SHP77 (cell line): ENCODE measurements at regions not wholly inside any gene's neighbourhood (a gene's known extent, or its start where the extent isn't known, plus 50 kb on each side); places are given as distances from the start of the nearest gene placed in this dataset.
"Not testable (repeated sequence)": the region's sequence is repeated elsewhere in the genome, so short reads cannot be mapped to it uniquely, and the experiment has no call there.

Source experiments
- DNase-seq, 2 experiments: peaks; one replicate each; lab custom pipeline; 2025; lab: John Stamatoyannopoulos, UW

DNA sequence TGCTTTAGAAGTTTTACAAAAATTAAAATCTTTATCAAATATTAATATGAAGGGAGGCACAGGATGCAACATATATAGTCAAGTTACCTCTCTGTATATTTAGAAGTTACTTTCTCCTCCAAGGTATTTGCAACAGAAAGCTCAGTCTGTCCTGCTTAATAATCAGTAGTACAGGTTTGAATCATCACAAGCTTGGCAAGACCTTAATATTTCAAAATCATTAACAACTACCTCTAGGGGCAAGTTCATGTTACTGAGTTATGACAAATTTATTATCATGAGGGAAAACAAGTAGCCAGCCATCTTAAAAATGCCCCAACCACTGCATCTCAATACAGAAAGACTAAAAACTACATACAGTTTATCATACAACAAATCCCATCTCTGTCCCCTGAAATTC lies 116.0 kb downstream of the PMAIP1 start:
- not testable (repeated sequence) for DNase-seq

DNA sequence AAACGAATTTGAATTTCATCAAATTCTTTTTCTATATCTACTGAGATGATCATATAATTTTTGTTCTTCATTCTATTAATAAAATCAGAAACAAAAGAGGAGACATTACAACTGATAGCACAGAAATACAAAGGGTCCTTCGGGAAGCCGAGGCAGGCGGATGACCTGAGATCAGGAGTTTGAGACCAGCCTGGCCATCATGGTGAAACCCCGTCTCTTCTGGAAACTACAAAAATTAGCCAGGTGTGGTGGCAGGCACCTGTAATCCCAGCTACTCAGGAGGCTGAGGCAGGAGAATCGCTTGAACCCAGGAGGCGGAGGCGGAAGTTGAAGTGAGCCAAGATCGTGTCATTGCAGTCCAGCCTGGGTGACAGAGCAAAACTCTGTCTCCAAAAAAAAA lies 113.4 kb downstream of the PMAIP1 start:
- DNase-seq, result not testable (repeated sequence)

DNA sequence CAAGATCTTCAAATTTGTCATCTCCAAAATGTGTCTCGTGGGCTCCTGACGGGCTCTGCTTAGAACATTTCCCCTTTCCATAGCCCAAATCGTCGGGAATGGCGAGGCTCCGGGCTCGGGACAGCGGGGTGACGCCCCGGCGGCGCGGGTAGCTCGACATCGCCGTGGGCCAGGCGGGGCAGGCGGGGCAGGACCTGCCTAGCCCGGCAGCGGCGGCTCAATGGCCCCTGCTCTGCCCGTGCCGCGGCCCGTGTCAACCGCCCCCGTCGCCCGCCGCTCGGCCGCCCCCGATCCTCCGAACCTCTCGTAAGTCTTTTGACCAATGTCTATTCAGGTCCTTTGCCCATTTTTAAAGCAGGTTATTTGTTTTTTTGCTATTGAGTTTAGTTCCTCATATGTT lies 111.2 kb downstream of the PMAIP1 start:
- no peak for DNase-seq

DNA sequence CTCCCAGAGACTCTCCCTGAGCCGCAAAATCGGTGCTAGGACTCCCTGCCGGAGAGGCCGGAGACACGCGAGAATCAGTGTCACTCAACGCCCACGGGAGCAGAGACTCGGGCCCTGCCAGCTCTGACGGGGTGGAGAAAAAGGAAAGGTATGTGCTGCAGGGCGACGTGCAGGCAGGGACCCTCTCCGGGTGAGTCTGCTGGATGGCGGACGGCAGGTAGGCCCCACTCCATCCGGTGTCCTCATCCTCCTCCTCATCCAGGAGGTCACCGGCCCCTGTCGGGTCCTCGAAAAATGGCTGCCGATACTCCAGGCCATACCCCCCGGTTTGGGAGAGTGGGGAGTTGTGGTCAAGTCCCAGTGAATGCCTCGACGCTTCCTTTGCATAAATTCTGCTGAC lies 110.7 kb downstream of the PMAIP1 start:
- no peak for DNase-seq

DNA sequence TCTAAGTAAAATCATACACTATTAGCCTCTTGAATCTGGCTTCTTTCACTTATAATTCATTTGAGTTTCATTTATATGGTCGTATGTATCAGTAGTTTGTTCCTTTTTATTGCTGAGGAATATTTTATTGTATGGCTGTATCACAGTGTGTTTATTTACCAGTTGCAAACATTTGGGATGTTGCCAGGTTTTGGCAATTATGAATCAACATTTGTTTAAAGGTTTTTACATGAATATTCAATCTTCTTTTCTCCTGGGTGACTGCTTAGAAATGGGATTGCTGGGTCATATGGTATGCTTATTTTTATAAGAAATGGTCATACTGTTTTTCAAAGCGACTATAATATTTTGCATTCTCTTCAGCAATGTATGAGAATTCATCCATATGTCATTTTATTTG lies 107.9 kb downstream of the PMAIP1 start:
- no peak for DNase-seq

DNA sequence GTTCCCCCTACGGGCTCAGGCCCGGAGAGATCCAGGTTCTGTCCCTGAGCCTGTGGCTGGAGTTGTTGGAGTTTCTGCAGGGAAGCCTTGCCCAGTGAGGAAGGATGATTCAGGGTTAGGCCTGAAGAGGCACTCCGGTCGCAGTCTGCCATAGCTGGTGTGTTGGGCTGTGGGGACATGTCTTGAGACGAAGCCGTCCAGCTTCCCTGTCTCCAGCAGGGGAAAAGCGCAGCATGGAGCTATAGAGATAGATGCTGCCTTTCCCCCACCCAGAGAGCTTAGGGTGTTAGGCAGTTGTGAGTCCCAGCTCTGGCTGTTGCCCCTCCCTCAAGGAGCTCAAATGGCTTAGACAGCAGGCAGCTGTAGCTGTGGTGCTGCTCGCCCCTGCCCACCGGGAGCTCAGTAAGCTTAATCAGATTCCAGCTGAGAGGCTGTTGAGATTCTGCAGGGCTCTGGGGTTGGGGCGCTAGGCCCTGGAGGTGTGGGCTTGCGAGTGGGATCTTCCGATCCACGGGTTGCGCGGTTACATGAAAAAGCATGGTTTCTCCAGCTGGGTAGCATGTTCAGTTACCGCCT lies 103.9 kb downstream of the PMAIP1 start:
- no peak for DNase-seq

DNA sequence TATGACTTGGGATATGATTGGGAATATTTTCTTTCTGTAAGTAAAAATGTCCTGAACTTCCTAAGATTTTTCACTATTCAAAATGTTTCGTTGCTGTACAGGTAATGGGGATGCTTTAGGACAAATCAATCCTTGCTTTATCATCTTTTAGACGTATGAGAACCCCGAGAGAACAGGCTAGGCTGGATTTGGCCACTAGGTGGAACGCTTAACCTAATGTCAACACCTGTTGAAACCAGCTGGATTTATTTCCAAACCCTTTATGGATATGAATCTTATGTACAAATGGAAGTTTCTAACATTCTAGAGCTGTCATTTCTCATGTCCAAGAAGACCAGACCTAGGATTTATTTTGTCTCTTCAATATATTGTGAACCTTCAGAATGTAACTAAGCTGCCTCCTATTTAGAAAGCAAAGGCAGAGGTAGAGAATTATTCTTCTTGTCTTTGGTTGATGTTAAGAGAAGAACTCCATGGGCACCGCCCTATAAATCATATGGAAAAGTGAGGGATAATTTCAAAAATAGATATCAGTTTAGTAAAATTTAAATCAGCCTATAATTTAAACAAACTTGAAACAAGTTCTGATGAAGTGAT lies 96.7 kb downstream of the PMAIP1 start:
- DNase-seq, result peak; percentile 52 to 53

DNA sequence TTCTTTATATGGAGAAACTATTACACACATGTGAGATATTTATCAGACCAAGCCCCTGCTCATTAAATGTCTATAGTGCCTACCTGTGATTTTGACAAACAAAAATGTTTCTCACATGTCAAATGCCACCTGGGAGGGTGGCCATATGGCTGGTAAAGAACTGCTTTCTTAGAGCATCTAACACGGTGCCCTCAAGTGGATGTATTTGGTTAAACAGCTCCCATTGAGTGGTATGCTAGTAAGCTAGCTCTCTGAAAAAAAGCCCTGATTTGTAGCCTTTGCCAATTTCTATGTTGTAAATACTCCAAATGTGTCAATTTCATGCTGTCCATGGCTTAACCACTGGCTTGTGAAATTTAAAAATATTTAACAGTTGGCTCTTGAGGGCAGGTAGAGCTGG lies 94.6 kb downstream of the PMAIP1 start:
- peak in 1 of 2 experiments; percentile 37 for DNase-seq

DNA sequence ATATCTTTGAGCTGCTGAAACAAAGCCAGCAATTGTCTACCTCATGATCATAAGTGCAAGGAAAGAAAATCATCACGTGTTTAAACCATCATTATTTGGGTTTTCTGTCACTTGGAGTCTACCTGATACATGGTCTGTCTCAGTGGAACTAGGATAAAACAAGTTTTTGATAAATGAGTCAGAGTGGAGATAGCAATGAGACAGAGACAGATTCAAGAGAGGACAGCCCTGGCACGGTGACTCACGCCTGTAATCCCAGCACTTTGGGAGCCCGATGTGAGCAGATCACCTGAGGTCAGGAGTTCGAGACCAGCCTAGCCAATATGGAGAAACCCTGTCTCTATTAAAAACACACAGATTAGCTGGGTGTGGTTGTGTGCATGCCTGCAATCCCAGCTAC lies 93.8 kb downstream of the PMAIP1 start:
- DNase-seq, result no peak

DNA sequence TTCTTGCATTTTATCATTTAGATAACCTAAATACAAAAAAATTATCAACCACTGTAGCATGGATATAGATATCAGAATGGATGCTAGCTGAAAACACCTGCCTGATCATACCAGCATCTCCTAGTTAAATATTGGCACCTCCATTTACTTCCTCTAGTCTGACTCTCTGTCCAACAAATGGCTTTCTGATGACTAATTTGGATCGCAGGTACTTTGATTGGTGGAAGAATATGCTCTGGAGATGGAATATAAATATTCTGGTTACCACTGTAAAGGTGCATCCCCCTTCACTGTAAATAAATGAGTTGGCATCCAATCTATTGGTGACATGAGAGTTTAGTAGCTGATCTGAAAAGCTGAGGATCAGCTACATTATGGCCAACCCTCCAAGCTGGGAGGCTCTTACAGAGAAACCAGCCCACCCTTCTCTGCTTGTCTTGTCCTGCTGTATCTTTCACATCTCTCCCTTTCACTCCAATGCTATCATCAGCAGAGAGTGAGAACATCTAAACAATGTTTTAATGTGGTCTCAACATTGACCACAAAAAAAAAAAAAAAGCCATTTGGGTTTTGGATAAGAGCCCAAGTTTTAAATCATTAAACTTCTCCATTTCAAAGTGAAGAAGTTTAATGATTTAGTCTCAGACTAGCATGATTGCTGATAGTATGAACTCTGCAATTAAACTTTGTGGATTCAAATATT lies 90.5 kb downstream of the PMAIP1 start:
- no peak for DNase-seq

DNA sequence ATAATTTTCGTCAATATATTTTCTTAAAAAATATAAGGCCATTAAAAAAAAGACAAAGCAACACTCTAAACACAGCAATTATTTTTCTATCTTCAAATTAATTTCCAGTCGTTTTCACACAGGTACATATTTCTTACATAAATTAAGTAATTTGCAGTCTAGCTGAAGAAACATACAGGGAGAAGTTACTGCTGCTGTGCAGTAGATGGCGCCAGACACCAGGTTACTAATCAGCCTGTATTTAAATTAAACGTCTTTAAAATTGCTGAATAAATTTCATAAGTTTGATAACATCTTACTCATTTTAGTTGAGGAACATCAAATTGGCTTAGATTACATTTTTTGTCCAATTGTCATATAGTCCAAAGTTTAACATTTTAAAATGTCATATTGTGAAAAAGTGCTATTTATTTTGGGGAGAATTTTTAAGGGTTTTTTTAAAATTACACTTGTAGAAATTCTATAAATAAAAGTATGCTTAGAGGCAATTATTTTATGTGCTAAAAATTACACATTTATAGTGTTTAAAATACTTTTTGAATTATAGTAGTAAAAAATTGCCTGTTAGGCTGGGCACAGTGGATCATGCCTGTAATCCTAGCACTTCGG lies 88.4 kb downstream of the PMAIP1 start:
- DNase-seq, result peak; percentile 26 to 37

DNA sequence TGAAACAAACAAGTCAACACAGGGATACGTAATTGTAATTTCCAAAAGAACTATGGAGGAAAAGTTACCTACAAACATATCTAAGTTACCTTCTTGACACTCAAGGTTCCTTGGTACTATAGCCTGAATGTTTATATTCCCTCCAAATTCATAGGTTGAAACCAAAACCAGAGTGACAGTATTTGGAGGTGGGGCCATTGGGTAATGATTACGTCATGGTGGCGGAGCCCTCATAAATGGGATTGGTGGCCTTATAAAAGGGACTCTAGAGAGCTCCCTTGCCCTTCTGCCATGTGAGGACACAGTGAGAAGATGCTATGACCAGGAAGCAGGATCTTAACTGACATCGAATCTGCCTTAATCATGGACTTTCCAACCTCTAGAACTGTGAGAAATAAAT lies 87.3 kb downstream of the PMAIP1 start:
- no peak for DNase-seq

DNA sequence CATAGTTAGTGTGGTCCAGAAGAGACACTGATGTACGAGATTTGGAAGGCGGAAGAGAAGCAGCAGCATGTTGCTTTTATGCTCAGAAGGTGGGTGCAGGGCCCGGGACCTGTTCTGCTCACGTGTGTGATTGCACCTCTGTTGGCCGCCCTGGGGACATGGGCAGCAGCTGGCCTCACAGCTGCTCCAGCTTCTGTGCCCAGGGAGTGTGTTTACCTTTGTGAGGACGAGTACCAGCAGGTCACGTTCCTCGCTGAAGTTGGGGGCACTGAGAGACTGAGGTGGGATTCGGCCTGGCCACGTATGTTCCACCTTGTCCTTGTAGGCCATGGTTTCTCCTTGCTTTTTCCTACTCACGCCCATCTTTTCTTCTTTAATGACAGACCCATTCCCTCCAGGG lies 86.3 kb downstream of the PMAIP1 start:
- peak; percentile 53 to 74 for DNase-seq

DNA sequence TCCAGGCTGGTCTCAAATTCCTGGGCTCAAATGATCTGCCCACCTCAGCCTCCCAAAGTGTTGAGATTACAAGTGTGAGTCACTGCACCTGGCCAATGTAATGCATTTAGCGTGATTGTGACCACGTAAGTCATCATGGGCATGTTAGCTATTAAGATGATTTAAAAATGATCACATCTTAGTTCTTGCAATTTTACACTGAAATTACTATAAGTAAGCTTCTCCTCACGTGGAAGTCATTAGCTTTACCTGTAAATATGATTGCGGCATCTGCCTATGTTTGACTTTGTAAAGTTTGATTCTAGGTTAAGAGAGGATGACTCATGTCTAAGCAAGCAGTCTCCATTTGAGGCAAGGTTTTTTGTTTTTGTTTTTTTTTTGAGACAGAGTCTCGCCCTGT lies 85.5 kb downstream of the PMAIP1 start:
- DNase-seq, result no peak

DNA sequence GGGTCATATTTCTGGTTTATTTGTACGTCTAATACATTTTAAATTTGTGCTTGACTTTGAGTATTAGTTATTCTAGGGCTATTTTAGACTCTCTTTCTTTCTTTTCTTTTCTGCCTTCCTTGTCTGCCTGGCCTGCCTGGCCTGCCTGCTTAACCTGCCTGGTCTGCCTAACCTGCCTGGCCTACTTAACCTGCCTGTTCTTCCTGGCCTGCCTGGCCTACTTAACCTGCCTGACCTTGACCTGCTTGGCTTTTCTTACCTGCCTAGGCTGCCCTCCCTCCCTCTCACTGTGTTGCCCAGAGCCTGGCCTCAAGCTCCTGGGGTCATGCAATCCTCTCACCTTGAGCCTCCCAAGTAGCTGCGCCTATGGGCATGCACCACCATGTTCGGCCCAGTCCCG lies 83.7 kb downstream of the PMAIP1 start:
- DNase-seq, result no peak

DNA sequence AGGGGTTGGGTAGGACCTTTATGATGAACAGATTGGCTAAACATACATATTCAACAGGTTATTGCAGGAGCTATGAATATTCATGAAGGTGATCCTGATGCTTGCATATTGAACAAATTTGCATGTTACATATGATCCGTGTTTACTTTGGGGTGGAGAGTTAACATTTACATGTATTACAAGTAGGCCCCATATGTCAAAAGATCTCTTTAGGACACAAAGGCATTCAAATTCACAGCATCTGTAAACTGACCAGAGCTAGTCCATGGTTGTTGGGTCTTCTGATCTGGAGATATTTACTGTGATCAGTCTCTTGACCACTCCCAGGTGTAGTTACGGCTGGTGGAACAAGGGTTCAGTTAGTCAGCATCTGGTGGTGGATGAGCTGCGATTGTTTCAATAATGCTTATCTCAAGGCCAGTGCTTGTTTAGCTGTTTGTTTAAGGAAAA lies 80.4 kb downstream of the PMAIP1 start:
- no peak for DNase-seq

DNA sequence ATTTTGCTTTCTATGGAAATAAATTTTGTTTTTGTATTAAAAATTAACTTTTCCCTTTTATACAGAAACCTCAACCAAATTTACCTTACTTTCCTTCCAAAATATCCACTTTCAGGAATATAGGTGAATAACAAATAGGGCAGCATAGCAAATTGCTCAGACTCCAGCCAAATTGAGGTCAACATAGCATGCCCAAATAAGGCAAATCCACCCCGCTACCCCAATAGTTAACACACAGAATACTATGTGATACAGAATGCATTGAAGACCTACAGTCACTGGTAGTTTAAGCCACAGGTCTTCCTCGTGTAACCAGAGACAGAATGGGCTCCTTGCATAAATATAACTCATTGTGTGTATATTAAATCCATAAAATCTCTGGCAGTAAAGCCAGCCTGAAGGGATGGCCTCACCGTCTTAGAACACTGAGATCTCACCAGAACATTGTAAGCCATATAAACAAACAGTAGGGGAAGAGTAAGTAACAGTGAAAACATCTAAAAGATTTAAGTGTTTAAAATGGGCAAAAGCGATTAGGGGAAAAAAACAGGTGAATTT lies 72.2 kb downstream of the PMAIP1 start:
- DNase-seq, result no peak

DNA sequence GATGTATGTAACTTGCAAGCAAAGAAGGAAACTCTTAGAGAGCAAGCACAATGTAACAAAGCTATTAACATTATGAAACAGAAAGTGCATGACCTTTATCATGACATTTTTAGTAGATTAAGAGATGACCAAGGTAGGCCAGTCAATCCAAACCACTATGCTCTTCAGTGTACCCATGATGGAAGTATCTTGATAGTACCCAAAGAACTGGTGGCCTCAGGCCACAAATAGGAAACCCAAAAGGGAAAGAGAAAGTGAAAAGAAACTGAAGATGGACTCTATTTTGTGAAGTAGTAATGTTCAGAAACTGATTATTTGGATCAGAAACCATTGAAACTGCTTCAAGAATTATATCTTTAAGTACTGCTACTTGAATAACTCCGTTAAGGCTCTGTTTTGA lies 71.3 kb downstream of the PMAIP1 start:
- DNase-seq, result not testable (repeated sequence)

DNA sequence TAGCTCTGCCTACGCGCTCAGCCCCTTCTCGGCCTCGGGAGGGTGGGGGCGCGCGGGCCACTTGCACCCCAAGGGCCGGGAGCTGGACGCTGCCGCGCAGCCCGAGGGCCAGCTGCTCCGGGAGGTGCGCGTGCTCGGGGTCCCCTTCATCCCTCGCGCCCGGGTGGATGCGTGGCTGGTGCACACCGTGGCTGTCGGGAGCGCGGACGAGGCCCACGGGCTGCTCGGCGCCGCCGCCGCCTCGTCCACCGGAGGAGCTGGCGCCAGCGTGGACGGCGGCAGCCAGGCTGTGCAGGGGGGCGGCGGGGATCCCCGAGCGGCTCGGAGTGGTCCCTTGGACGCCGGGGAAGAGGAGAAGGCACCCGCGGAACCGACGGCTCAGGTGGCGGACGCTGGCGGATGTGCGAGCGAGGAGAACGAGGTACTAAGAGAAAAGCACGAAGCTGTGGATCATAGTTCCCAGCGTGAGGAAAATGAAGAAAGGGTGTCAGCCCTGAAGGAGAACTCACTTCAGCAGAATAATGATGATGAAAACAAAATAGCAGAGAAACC lies 69.8 kb downstream of the PMAIP1 start:
- not testable (repeated sequence) for DNase-seq

DNA sequence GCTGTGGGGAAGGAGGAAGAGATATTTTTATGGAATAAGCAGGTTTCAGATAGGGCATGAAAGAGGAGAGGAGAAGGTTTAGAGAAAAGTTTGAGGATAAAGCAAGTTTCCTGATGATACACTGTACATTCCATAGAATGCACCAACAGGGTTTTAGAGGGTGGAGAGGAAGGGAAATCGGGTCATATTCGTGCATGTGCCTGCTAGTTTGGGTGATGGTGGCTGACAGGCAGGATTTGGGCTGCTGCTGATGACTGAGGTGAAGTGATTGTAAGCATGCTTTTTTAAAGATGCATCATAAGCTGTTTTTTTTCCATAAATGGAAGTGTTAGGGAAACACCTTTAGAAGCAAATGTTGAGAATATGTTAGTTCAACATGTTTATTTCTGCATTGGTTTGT lies 68.8 kb downstream of the PMAIP1 start:
- no peak for DNase-seq

DNA sequence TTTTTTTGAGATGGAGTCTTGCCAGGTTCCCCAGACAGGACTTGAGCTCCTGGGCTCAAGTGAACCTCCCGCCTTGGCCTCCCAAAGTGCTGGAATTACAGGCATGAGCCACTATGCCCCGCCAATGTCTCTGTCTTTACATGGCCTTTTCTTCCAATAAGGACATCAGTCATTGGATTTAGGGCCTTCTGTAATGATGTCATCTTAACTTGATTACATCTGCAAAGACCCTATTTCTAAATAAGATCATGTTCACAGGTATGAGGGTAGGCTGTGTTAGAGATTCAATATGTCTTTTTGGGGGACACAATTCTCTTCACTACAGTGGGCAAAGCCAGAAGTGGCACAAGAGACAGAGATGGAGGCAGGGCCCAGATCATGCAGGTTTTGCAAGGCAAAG lies 68.1 kb downstream of the PMAIP1 start:
- DNase-seq, result no peak

DNA sequence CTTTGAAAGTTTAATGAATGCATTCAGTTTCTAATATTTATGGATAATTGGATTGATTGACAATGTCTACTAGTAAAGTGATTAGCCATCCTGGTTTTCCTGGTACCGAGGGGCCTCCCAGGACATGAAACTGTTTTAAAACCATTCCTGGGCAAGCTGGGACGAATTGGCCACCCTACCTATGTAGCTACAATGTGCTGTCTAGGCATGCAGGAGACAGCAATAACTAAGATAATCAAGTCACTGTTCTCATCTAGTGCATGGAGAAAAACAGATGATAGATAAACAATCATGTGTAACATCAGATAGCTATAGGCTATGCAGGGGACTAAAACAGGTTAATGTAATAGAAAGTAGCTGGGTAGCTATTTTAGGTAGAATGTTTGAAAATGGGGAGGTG lies 67.1 kb downstream of the PMAIP1 start:
- DNase-seq, result no peak

DNA sequence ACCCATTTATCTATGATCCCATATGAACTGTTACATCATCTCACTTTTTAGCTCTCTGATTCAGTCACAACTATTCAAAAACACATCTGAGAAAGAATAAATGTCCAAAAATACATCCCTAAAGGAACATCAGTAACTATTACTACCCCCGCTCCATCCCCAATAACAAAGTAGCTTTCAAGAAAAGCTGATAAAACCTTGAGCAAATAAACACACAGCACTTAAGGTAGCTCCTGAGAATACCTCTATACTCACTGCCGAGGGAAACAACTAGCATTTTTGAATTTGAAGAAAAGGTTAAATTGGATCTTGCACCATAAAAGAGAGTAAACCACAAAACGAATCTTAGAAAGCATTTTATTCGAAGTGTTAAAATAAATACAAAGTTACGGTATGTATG lies 63.4 kb downstream of the PMAIP1 start:
- DNase-seq, result no peak
